ENCODE measurements at regions not wholly inside any gene's neighbourhood (a gene's known extent, or its start where the extent isn't known, plus 50 kb on each side); places are given as distances from the start of the nearest gene placed in this dataset.
"Not testable (repeated sequence)": the region's sequence is repeated elsewhere in the genome, so short reads cannot be mapped to it uniquely, and the experiment has no call there.

- no peak for DNase-seq
Measured at GRCh38 chr1:9442278-9442846, 96.9 kb upstream of the SLC25A33 start.

GRCh38 chr1:9442986-9443385, 96.3 kb upstream of the SLC25A33 start:
- no peak for DNase-seq

GRCh38 chr1:9443913-9444445, 95.3 kb upstream of the SLC25A33 start:
- DNase-seq = no peak

- DNase-seq = no peak
Measured at GRCh38 chr1:9444532-9444931, 94.7 kb upstream of the SLC25A33 start.

- not testable (repeated sequence) for DNase-seq
Measured at GRCh38 chr1:9445081-9445480, 94.2 kb upstream of the SLC25A33 start.

- DNase-seq = no peak
Measured at GRCh38 chr1:9447215-9447960, 91.9 kb upstream of the SLC25A33 start.

- DNase-seq = no peak
Measured at GRCh38 chr1:9448132-9449109, 90.8 kb upstream of the SLC25A33 start.

GRCh38 chr1:9449110-9449627, 90.1 kb upstream of the SLC25A33 start:
- DNase-seq = no peak

GRCh38 chr1:9449976-9450696, 89.1 kb upstream of the SLC25A33 start:
- DNase-seq = no peak

- DNase-seq = no peak
Measured at GRCh38 chr1:9451081-9451480, 88.2 kb upstream of the SLC25A33 start.

GRCh38 chr1:9452516-9453140, 86.6 kb upstream of the SLC25A33 start:
- no peak for DNase-seq

- no peak for DNase-seq
Measured at GRCh38 chr1:9453375-9453774, 85.9 kb upstream of the SLC25A33 start.

GRCh38 chr1:9453779-9454418, 85.4 kb upstream of the SLC25A33 start:
- DNase-seq = no peak

- no peak for DNase-seq
Measured at GRCh38 chr1:9454494-9455066, 84.7 kb upstream of the SLC25A33 start.

GRCh38 chr1:9455487-9456234, 83.6 kb upstream of the SLC25A33 start:
- no peak for DNase-seq

- no peak for DNase-seq
Measured at GRCh38 chr1:9456833-9457232, 82.4 kb upstream of the SLC25A33 start.

GRCh38 chr1:9459816-9460407, 79.4 kb upstream of the SLC25A33 start:
- no peak for DNase-seq

GRCh38 chr1:9465640-9466039, 73.6 kb upstream of the SLC25A33 start:
- DNase-seq = no peak

Data from NCI-H1436 treated with DMSO at 0.1 percent for 48 hours (cell line).